GM21423 (cell line): ENCODE measurements at regions not wholly inside any gene's neighbourhood (a gene's known extent, or its start where the extent isn't known, plus 50 kb on each side); places are given as distances from the start of the nearest gene placed in this dataset.
"Not testable (repeated sequence)": the region's sequence is repeated elsewhere in the genome, so short reads cannot be mapped to it uniquely, and the experiment has no call there.

ENCODE experiments used
- ATAC-seq: cut with Tn5 transposase; IDR thresholded peaks from one replicate; pipeline ENCODE4 v1.9.1; 2021; ENCODE audit warnings: mild to moderate bottlenecking, moderate library complexity; ENCODE audit not compliant: unreplicated experiment

DNA sequence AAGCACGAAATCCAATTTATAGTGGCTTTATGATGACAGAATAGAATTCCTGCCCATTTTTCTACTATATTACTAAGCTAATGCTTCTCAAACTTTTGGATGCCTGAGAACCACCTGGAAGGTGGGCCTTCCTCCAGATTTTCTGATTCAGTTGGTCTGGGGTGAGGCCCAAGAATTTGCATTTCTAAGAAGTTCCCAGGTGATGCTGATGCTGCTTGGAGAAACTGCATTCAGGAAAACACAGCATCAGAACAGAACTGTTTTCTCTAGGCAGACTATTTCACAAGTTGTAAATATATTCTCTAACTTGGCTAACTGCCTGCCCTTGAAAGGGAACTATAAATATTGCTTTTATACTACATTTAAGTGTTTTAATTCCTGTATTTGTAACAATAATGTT lies 644.9 kb upstream of the DPPA4 start:
- no peak for ATAC-seq

DNA sequence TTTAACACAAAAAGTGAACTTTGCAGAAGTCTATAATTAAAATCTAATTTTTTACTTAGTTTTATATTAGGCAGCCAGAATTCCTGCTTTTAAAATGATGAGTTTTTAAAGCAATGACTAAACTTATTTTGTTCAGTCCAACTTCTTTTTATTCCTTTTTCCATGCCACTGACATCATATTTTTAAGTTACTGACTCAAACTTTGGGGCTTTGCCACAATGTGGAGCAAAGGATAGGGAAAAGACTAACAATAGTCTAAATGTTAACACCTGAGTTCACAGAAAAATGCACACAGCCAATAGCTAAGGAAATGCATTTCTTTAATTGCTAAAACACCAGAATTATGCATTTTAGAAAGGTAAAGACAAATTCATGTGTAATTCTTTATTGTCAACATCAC lies 647.6 kb upstream of the DPPA4 start:
- no peak for ATAC-seq

DNA sequence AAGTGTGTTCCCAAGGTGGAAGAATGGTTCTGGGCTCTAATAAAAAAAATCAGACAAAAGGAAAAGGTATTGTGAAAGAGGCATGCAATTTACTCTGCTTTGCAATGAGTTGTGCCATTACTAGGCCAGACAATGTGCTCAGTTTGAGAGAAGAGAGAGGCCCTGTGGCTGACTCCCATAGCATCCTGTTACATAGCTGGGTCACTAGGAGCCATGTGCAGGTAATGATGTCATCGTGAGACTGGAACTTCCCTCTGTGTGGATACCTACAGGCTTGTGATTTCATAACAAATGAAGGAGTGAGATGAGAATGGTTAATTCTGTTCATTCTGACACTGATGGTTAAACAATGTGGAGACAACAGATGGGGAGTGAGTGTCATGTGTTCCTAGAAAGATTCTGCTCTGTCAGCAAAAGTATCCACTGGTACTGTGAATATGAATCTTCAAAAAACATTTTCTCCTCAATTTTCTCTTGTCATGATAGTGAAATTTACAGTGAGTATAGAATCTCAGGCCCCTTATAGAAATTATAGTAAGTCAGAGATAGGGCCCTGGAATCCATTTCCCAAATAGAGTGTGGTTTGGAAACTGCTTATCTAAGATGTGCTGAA lies 648.7 kb upstream of the DPPA4 start:
- no peak for ATAC-seq

DNA sequence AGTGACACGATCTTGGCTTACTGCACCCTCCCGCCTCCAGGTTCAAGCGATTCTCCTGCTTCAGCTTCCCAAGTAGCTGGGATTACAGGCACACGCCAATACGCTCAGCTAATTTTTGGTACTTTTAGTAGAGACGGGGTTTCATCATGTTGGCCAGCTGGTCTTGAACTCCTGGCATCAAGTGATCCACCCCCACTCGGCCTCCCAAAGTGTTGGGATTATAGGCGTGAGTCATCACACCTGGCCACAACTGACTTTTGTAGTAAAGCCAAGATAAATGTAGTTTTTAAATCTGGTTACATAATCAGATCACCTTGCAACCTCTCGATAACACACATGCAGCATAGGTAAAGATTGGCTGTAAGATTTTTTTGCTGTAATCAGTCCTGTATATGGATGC lies 657.5 kb upstream of the DPPA4 start:
- no peak for ATAC-seq

DNA sequence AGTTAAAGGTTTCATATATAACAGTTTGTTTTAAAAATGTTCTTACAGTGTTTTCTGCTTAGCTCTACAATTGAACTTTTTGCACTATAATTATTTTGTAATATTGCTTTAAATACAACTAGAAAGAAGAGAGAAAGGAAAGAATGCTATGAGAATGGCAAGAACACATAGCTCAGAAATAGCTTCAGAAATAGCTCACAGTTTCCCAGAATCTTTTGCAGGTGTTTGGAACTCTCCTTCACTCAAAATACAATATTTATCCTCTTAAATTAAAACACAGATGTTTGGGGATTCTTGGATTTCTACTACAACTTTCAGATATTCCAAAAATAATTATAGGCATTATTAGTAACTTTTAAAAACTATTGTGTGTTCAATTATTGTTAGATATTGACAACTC lies 658.0 kb upstream of the DPPA4 start:
- ATAC-seq = no peak

DNA sequence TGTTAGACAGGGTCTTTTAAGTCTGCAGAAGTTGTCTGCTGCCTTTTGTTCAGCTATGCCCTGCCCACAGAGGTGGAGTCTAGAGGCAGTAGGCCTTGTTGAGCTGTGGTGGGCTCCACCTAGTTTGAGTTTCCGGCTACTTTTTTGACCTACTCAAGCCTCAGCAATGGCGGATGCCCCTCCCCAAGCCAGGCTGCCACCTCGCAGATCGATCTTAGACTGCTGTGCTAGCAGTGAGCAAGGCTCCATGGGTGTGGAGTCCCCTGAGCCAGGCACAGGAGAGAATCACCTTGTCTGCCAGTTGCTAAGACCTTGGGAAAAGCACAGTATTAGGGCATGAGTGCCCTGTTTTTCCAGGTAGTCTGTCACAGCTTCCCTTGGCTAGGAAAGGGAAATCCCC lies 664.6 kb upstream of the DPPA4 start:
- ATAC-seq = not testable (repeated sequence)

DNA sequence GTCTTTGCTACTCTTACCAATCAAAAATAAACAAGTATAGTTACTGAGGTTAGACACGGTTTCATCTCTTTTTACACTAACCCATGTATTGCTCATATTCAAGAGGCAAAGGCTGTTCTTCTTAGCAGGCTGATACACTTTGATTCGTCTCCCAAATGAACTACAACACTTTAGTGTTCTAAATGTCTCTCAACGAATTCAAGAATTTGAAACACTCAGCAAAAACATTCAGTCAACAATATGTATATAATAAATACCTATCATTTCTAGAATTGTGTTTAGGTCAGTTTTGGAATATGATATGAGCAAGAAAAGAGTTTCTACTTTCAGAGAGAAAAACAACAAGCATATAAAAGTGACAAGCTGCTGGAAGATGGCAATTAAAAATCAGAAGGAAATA lies 669.6 kb upstream of the DPPA4 start:
- ATAC-seq = no peak

DNA sequence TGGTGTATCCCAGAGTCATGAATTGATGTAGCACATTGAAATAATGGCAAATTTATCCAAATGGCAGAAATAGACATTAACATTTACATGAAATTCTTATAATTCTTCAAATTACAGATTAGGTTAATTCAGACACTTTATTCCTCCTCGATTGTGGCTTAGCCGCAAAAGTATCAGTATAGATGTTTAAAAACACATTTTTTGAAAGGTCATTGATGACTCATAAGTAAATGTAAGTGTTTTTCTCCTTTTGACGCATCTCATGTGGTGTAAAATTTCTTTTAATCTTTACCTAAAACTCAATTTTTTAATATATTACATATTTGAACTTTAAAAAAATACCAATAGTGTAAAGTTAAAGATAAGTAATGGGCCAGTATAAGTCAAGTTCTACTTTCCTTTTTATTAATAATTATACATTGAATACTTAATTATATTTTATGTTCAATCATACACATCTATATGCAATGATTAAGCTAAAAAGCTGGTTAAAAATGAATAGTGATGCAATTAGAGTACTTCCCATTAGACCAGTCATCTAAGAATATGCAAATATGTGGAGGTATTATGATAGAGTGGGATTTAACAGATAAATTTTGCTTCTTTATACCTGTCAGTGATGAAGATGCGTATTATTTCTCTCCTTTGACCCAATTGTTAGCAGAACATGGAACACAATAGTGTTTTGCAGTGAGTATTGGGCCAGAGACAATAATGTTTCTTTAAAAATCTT lies 678.1 kb upstream of the DPPA4 start:
- ATAC-seq = no peak

DNA sequence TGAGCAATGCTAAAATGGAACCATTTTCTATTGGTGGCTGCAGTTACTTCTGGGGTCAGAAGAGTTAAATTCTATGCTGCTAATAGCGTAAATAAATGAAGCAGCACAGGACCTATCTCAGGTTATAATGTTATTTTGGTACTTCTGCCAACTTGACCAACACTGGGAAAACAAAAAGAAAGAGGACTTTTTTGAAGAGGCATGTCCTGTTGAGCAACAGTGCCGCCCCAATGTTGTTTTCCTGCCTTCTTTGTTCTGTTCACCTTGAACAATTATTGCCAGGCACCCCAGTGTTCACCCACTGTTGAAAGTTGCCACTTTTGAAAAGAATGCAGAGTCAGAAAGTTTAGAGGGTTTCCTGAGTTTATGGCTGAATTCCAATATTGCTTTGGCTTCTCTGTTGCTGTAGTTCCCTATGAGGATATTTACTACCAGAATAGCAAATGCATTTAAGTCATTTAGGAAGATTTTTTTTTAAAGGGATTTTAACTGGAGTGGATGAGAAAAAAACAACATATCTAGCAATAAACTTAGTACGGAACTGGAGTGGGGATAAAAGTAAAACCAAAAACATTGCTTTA lies 679.0 kb upstream of the DPPA4 start:
- no peak for ATAC-seq

DNA sequence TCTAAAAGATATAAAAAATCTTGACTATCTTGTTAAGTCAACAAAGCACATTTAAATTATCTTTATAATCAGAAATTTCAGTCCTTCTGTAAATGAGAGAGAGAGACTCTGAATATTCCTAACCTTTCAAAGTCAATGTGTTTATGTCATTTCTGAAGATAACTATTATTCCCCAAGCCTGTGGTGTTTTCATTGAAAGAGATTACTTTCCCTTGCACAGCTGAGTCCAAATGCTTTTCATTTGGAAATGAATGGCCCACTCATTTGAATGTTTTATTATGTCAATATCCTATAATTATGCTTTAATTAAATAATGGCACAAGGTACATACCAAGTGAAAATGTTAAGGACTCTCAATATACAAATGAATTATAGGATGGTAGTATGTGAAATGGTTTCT lies 680.0 kb upstream of the DPPA4 start:
- no peak for ATAC-seq

DNA sequence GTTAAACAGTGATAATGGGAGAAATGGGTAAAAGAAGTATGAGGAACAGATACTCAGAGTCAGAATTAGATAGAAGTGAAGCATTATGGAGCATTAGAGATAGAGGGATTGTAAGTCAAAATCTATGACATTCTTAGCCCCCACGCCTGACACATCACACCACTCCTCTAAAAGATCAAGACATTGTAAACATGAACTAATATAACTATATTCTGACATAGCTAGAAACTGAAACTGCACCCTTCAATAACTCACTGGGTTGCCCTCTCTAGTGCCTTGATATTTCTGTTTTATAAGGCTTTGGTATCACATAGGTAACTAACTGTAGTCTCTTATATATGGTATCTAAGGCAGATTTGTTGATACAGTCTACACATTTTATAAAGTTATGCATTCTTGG lies 684.3 kb upstream of the DPPA4 start:
- no peak for ATAC-seq

DNA sequence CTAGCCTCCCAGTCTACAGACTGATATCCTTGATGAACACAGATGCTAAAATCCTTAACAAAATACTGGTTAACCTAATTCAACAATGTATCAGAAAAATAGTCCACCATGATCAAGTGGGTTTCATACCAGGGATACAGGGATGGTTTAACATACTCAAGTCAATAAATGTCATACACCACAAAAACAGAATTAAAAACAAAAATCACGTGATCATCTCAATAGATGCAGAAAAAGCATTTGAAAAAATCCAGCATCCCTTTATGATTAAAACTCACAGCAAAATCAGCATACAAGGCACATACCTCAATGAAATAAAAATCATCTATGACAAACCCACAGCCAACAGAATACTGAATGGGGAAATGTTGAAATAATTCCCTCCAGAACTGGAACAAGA lies 685.7 kb upstream of the DPPA4 start:
- ATAC-seq = not testable (repeated sequence)

DNA sequence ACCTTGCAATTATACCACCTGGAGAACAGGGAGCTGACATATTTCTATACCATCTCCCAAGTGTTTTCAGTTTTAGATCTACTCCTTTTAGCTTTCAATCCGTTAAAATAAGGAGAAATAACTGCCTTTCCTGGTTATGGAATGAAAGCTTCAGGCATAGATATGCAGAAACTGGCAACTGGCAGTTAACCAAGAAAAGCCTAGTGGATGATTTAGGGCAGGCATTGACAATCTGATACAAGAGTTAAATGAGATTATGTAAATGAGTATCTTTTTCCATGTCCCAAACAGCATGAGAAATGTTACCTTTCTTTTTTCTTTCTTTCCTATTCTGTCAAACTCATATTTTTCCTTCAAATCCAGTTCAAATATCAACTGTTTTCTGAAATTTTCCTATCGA lies 689.1 kb upstream of the DPPA4 start:
- ATAC-seq = no peak

DNA sequence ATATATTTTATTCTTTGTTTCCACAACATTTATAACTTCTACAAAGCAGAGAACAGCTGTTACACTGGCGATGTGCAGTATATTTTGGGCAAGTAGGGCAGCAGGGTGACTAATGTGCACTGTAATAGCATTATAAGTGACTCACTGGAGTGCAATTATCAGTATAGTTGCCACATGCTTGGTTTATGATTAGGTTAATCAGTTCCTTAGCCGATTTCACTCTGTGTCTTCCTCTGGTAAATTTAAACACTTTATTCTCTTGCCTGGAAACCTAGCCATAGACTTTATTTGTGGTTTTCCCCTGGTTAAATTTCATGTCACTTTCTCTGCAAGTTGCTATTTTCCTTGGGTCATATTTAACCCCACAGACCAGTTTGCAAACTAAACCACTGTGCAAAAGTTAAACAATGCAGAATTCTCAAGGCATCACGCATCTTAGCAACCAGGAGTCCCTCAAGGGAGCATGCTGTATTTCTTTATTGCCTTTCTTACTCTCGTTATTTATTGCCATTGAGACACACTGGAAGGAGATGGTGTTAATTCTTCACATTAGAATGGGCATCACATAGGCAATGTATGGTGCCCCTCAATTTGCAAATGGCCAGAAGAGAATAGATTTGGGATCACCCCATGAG lies 690.2 kb upstream of the DPPA4 start:
- no peak for ATAC-seq

DNA sequence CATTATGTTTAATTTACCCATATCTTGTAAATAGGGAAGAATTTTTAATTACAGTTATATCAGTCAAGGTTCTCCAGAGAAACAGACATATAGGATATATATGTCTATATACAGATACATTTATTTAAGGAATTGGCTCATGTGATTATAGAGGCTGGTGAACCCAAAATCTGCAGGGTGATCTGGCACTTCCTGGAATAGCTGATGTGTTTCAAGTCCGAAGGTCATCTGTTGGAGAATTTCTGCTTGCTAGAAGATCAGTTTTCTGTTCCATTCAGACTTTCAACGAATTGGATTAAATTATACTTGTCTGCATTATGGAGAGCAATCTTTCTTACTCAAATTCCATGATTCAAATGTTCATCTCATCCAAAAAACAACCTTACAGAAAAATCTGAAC lies 694.6 kb upstream of the DPPA4 start:
- ATAC-seq = no peak

DNA sequence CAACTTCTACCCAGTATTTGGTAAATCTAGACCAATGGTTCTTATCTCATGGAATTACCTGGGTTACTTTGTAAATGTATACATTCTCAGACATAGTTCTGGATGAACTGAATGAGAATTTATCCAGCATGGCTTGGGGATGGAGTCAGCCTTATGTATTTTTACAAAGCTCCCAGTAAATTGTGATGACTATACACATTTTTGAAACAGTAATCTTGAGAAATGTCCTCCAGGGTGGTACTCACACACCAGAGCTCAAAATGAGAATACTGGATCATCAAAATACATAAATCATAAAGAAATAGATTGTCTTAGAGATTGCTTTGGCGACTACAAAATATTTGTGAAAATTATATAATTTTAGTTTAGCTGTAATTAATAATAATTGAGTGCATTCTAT lies 722.1 kb upstream of the DPPA4 start:
- ATAC-seq = no peak

DNA sequence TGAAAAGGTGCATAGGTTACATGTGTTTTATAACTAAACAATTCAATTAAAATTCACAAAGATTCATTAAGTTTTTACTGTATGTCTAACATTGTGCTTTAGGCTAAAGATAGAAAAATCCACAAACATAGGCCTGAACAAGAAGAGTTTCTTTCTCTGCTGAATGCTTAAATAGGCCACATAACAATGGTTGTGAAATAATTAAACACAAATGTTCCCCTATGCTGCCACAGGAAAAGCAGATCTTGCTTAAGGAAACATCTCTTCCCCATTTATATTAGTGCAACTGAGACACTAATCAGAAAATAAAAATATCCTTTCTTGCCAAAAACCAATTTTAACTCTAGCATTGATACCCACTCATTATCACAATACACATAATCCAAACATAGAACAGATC lies 725.4 kb upstream of the DPPA4 start:
- ATAC-seq = no peak

DNA sequence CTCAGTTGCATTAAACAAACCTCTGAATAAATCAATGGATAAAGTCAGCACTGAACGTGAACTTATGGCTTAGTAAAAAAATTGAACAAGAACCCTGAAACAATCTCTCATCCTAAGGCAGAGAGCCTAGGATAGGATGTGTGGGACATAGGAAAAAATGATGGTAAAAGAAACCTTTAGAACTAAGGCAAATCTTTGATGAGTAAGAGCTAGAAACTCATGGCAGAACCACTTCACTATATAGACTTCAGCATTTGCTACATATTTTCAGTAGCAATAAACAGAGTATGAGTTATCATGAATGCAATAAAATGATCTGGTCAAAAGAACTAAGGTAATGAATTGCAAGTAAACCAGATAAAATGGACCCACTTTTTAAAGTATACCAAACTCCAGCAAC lies 725.8 kb upstream of the DPPA4 start:
- ATAC-seq = no peak

DNA sequence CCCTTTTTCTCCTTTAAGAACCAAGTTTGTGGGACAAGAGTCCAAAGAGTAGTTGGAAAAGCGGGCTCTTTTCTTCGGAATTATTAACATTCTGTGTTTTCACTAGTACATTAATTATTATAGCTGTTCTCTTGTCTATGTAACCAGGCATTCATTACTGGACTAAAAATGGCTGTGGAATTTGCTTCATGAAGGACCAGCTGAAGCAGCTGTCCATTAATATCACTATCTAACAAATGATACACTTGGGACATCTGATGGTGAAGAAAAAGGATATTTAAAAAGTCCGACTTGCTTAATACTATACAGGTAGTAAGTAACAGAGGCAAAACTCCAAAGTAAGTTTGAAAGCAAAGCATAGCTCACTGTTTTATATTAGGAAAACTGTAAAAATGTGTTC lies 728.9 kb upstream of the DPPA4 start:
- no peak for ATAC-seq

DNA sequence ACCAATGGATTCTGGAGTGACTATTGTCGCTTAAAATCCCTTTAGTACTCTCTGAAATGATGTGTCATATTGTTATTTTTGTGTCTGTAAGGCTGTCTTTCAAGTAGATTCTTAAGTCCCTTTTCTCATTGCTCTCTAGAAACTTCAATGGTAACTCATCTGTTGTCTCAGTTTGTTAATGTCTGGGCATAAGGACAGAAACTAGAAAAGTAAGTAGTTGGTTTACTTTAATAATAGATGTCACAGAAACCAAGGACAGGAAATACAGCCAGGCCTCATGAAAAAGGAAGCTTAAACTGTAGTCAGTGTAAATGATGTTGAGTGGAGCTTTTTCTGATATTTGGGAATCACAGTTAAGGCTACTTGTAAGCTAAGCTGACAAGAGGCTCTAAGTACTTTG lies 730.2 kb upstream of the DPPA4 start:
- ATAC-seq = no peak

DNA sequence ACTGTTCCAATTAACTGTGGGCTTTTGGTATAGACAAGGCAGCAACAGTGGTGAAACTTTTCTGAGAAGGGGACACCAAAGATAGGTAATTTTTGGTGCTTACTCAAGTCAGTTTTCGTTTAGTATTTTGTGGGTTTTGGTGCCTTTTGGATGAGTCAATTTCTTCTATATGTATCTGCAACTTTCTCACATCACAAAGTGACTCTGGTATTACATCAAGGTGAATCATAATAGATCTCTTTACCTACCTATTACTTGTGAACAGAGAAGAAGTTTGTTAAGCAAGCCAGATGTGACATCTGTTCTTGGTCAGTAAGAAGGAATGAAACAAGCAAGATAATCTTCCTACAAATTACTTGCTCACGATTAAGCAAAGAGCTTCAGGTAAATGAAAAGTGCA lies 732.4 kb upstream of the DPPA4 start:
- no peak for ATAC-seq
